ENCODE measurements at regions not wholly inside any gene's neighbourhood (a gene's known extent, or its start where the extent isn't known, plus 50 kb on each side); places are given as distances from the start of the nearest gene placed in this dataset.

DNA sequence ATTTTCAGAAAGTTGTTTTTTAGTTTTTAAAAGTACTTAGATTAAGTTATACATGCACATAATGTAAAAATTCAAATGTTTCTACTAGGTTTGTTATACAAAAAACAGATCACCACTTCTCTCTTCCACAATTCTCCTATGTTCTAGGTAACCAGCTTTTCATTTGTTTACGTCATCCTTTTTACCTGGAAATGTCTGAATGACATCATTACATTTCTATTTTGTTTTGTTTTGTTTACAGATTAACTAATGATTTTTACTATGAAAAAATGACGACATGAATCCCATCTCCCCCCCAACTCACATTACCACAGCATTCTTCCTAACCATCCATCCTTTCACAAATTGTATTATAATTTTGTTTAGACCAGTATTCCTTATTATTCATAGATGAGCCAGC lies 1709.2 kb downstream of the EFNA5 start:
- Histone ChIP-seq H3K79me2 (ENCODE audit: insufficient read depth, low read length) (no peaks in the 10 kb centered on the region), H3K9me3 (ENCODE audit: low read length) (no peaks in the 10 kb centered on the region), H3K27ac (ENCODE audit: low read depth, low read length, poor library complexity, severe bottlenecking) (no peak overlapping the region), H3K9ac (ENCODE audit: low read length) (no peak overlapping the region), H3F3A (ENCODE audit: insufficient read depth, low read length) (no peaks in the 10 kb centered on the region), H3K27me3 (ENCODE audit: insufficient read depth, low read length) (no peaks in the 10 kb centered on the region), H3K9me2 (ENCODE audit: low read depth, low read length) (no peaks in the 10 kb centered on the region), H4K20me1 (ENCODE audit: insufficient read depth, low read length) (no peaks in the 10 kb centered on the region), H2AFZ (ENCODE audit: low read length) (no peak overlapping the region), H3K36me3 (ENCODE audit: insufficient read depth, low read length) (no peaks in the 10 kb centered on the region), H3K4me3 (ENCODE audit: low read depth, low read length, poor library complexity, severe bottlenecking) (no peak overlapping the region), H3K4me1 (ENCODE audit: insufficient read depth, low read length, severe bottlenecking) (no peaks in the 10 kb centered on the region), H3K4me2 (ENCODE audit: low read length) (no peak overlapping the region)
- TF ChIP-seq CTCF (IDR thresholded peaks at IDR 0.05; ENCODE audit: low read length) (no peak), EZH2 (IDR thresholded peaks at IDR 0.05; ENCODE audit: borderline replicate concordance, low read length) (no peak)

- Histone ChIP-seq H3K9me3 (ENCODE audit: low read length) (no peaks in the 10 kb centered on the region), H3K4me1 (ENCODE audit: insufficient read depth, low read length, severe bottlenecking) (no peaks in the 10 kb centered on the region), H4K20me1 (ENCODE audit: insufficient read depth, low read length) (no peaks in the 10 kb centered on the region), H2AFZ (ENCODE audit: low read length) (no peak overlapping the region), H3K9ac (ENCODE audit: low read length) (no peak overlapping the region), H3K36me3 (ENCODE audit: insufficient read depth, low read length) (no peaks in the 10 kb centered on the region), H3K79me2 (ENCODE audit: insufficient read depth, low read length) (no peaks in the 10 kb centered on the region), H3K27me3 (ENCODE audit: insufficient read depth, low read length) (no peaks in the 10 kb centered on the region), H3K9me2 (ENCODE audit: low read depth, low read length) (no peaks in the 10 kb centered on the region), H3K4me3 (ENCODE audit: low read depth, low read length, poor library complexity, severe bottlenecking) (no peak overlapping the region), H3K4me2 (ENCODE audit: low read length) (no peak overlapping the region), H3F3A (ENCODE audit: insufficient read depth, low read length) (no peaks in the 10 kb centered on the region), H3K27ac (ENCODE audit: low read depth, low read length, poor library complexity, severe bottlenecking) (no peak overlapping the region)
- TF ChIP-seq CTCF (IDR thresholded peaks at IDR 0.05; ENCODE audit: low read length), result no peak
- no peak for TF ChIP-seq EZH2 (IDR thresholded peaks at IDR 0.05; ENCODE audit: borderline replicate concordance, low read length)
Measured at GRCh38 chr5:105956456-105957196, 1714.1 kb downstream of the EFNA5 start.

DNA sequence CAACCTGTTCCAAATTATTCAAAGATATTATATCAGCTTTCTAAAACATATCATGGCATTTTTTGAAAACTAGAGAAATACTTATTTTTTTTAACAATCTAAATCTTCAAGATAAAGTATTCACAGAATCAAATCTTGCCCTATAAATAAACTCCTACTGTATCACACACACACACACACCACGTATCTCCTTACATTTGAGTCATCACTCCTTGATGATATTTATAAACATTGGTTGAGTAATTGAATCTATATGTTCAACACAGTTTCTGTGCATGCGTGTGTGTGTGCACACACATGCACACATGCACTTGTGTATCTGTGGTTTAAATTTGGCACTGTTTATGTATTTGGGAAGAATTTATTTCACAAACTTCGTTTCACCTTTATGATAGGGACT lies 1716.4 kb downstream of the EFNA5 start:
- H3K9me3 ChIP-seq (ENCODE audit: low read length), result no peaks in the 10 kb centered on the region
- no peak overlapping the region for H2AFZ ChIP-seq (ENCODE audit: low read length)
- no peaks in the 10 kb centered on the region for H4K20me1 ChIP-seq (ENCODE audit: insufficient read depth, low read length)
- no peaks in the 10 kb centered on the region for H3K4me1 ChIP-seq (ENCODE audit: insufficient read depth, low read length, severe bottlenecking)
- no peak overlapping the region for H3K27ac ChIP-seq (ENCODE audit: low read depth, low read length, poor library complexity, severe bottlenecking)
- no peak overlapping the region for H3K4me3 ChIP-seq (ENCODE audit: low read depth, low read length, poor library complexity, severe bottlenecking)
- H3K9me2 ChIP-seq (ENCODE audit: low read depth, low read length), result no peaks in the 10 kb centered on the region
- no peak for TF ChIP-seq CTCF (IDR thresholded peaks at IDR 0.05; ENCODE audit: low read length)
- no peak for TF ChIP-seq EZH2 (IDR thresholded peaks at IDR 0.05; ENCODE audit: borderline replicate concordance, low read length)
- H3K79me2 ChIP-seq (ENCODE audit: insufficient read depth, low read length), result no peaks in the 10 kb centered on the region
- no peaks in the 10 kb centered on the region for H3F3A ChIP-seq (ENCODE audit: insufficient read depth, low read length)
- H3K27me3 ChIP-seq (ENCODE audit: insufficient read depth, low read length), result no peaks in the 10 kb centered on the region
- no peak overlapping the region for H3K4me2 ChIP-seq (ENCODE audit: low read length)
- H3K9ac ChIP-seq (ENCODE audit: low read length), result no peak overlapping the region
- no peaks in the 10 kb centered on the region for H3K36me3 ChIP-seq (ENCODE audit: insufficient read depth, low read length)
